ENCODE measurements at regions not wholly inside any gene's neighbourhood (a gene's known extent, or its start where the extent isn't known, plus 50 kb on each side); places are given as distances from the start of the nearest gene placed in this dataset.

- Histone ChIP-seq H3K27me3 (ENCODE audit: control insufficient read depth, insufficient read depth, low read length) (no peaks in the 10 kb centered on the region), H3K27ac (ENCODE audit: low read depth, low read length) (no peak overlapping the region), H3K9me3 (ENCODE audit: control insufficient read depth, insufficient read depth, low read length) (no peaks in the 10 kb centered on the region), H3K4me3 (ENCODE audit: low read depth, low read length) (no peak overlapping the region)
- TF ChIP-seq, protein P1, sequence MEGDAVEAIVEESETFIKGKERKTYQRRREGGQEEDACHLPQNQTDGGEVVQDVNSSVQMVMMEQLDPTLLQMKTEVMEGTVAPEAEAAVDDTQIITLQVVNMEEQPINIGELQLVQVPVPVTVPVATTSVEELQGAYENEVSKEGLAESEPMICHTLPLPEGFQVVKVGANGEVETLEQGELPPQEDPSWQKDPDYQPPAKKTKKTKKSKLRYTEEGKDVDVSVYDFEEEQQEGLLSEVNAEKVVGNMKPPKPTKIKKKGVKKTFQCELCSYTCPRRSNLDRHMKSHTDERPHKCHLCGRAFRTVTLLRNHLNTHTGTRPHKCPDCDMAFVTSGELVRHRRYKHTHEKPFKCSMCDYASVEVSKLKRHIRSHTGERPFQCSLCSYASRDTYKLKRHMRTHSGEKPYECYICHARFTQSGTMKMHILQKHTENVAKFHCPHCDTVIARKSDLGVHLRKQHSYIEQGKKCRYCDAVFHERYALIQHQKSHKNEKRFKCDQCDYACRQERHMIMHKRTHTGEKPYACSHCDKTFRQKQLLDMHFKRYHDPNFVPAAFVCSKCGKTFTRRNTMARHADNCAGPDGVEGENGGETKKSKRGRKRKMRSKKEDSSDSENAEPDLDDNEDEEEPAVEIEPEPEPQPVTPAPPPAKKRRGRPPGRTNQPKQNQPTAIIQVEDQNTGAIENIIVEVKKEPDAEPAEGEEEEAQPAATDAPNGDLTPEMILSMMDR (IDR thresholded peaks at IDR 0.05; ENCODE audit: low read depth, low read length), result no peak
- CTCF ChIA-PET, result interaction anchor here (0.6 kb wide), 1 partner anchor 163 kb away, joined by 3 read pairs; no protein-coding TSS in a partner anchor
- DNase-seq (ENCODE audit: low read depth, low spot score), result no peak
- POLR2A ChIA-PET, result no interaction called here
Measured at GRCh38 chr10:36110097-36110496, 468.0 kb upstream of the FZD8 start.

GRCh38 chr10:36109399-36110023 is 467.4 kb upstream of the FZD8 start:
- no peaks in the 10 kb centered on the region for H3K27me3 ChIP-seq (ENCODE audit: control insufficient read depth, insufficient read depth, low read length)
- TF ChIP-seq, protein P1 (IDR thresholded peaks at IDR 0.05; ENCODE audit: low read depth, low read length), result no peak
- H3K27ac ChIP-seq (ENCODE audit: low read depth, low read length), result no peak overlapping the region
- no peak for DNase-seq (ENCODE audit: low read depth, low spot score)
- no peaks in the 10 kb centered on the region for H3K9me3 ChIP-seq (ENCODE audit: control insufficient read depth, insufficient read depth, low read length)
- H3K4me3 ChIP-seq (ENCODE audit: low read depth, low read length), result no peak overlapping the region
- POLR2A ChIA-PET, result no interaction called here
- CTCF ChIA-PET, result interaction anchor here (0.6 kb wide), 1 partner anchor 163 kb away, joined by 3 read pairs; no protein-coding TSS in a partner anchor

- TF ChIP-seq, protein P1 (IDR thresholded peaks at IDR 0.05; ENCODE audit: low read depth, low read length), result no peak
- no peak for DNase-seq (ENCODE audit: low read depth, low spot score)
- Histone ChIP-seq H3K9me3 (ENCODE audit: control insufficient read depth, insufficient read depth, low read length) (no peaks in the 10 kb centered on the region; the same call in 1 of the 2 replicates), H3K4me3 (ENCODE audit: low read depth, low read length) (no peak overlapping the region), H3K27me3 (ENCODE audit: control insufficient read depth, insufficient read depth, low read length) (no peaks in the 10 kb centered on the region), H3K27ac (ENCODE audit: low read depth, low read length) (no peak overlapping the region)
- ChIA-PET POLR2A (no interaction called here), CTCF (no interaction called here)
Measured at GRCh38 chr10:36097696-36098095, 455.6 kb upstream of the FZD8 start.

- H3K9me3 ChIP-seq (ENCODE audit: control insufficient read depth, insufficient read depth, low read length), result no peaks in the 10 kb centered on the region; the same call in 1 of the 2 replicates
- DNase-seq (ENCODE audit: low read depth, low spot score), result no peak
- TF ChIP-seq, protein P1 (IDR thresholded peaks at IDR 0.05; ENCODE audit: low read depth, low read length), result no peak
- no peak overlapping the region for H3K4me3 ChIP-seq (ENCODE audit: low read depth, low read length)
- CTCF ChIA-PET, result no interaction called here
- no peaks in the 10 kb centered on the region for H3K27me3 ChIP-seq (ENCODE audit: control insufficient read depth, insufficient read depth, low read length)
- no peak overlapping the region for H3K27ac ChIP-seq (ENCODE audit: low read depth, low read length)
- POLR2A ChIA-PET, result interaction anchor here (0.6 kb wide), 1 partner anchor 38 kb away, joined by 5 read pairs; no protein-coding TSS in a partner anchor
Measured at GRCh38 chr10:36096576-36096975, 454.5 kb upstream of the FZD8 start.

GRCh38 chr10:36094096-36094495 is 452.0 kb upstream of the FZD8 start:
- DNase-seq (ENCODE audit: low read depth, low spot score), result no peak
- Histone ChIP-seq H3K27me3 (ENCODE audit: control insufficient read depth, insufficient read depth, low read length) (no peaks in the 10 kb centered on the region), H3K27ac (ENCODE audit: low read depth, low read length) (no peak overlapping the region), H3K9me3 (ENCODE audit: control insufficient read depth, insufficient read depth, low read length) (no peaks in the 10 kb centered on the region; the same call in 1 of the 2 replicates), H3K4me3 (ENCODE audit: low read depth, low read length) (no peak overlapping the region)
- ChIA-PET POLR2A (no interaction called here), CTCF (no interaction called here)
- TF ChIP-seq, protein P1 (IDR thresholded peaks at IDR 0.05; ENCODE audit: low read depth, low read length), result no peak
